GM10266 (cell line): ENCODE measurements at regions not wholly inside any gene's neighbourhood (a gene's known extent, or its start where the extent isn't known, plus 50 kb on each side); places are given as distances from the start of the nearest gene placed in this dataset.
"Not testable (repeated sequence)": the region's sequence is repeated elsewhere in the genome, so short reads cannot be mapped to it uniquely, and the experiment has no call there.

Source experiments
- DNase-seq: peaks from one replicate; pipeline ENCODE4 v3.0.0; 2012; ENCODE audit errors: extremely low spot score
- CTCF ChIP-seq: IDR thresholded peaks from 2 replicates; pipeline ENCODE4 v1.5.1; 2012; ENCODE audit warnings: mild to moderate bottlenecking, low read depth; ENCODE audit not compliant: control insufficient read depth, insufficient read depth; ENCODE audit errors: missing control alignments

GRCh38 chr13:90943946-90944345, 403.5 kb upstream of the MIR17HG start:
- no peak for DNase-seq
- no peak for TF ChIP-seq CTCF

- not testable (repeated sequence) for DNase-seq
Observed at GRCh38 chr13:90945146-90945545, 402.3 kb upstream of the MIR17HG start.

GRCh38 chr13:90946125-90946524, 401.4 kb upstream of the MIR17HG start:
- not testable (repeated sequence) for DNase-seq

GRCh38 chr13:90947976-90948375, 399.5 kb upstream of the MIR17HG start:
- no peak for TF ChIP-seq CTCF

GRCh38 chr13:90950160-90950559, 397.3 kb upstream of the MIR17HG start:
- DNase-seq = no peak
- no peak for TF ChIP-seq CTCF

More at GRCh38 chr13:90947976-90948375, 399.5 kb upstream of the MIR17HG start:
- DNase-seq = no peak

- TF ChIP-seq CTCF = no peak
- DNase-seq = no peak
Observed at GRCh38 chr13:90951663-90952062, 395.8 kb upstream of the MIR17HG start.

- no peak for TF ChIP-seq CTCF
- DNase-seq = no peak
Observed at GRCh38 chr13:90952326-90952725, 395.2 kb upstream of the MIR17HG start.

GRCh38 chr13:90954605-90955195, 392.8 kb upstream of the MIR17HG start:
- TF ChIP-seq CTCF = no peak
- no peak for DNase-seq
